Sigmoid colon (tissue), 4 donors: ENCODE measurements at regions not wholly inside any gene's neighbourhood (a gene's known extent, or its start where the extent isn't known, plus 50 kb on each side); places are given as distances from the start of the nearest gene placed in this dataset.

Source experiments
- EP300 ChIP-seq, 4 donors: sonication (generic); formaldehyde crosslinking; IDR thresholded peaks; one replicate each; pipeline ENCODE4 v1.6.1; 2017; ENCODE audit warnings: antibody characterized with exemption in 4 of 4
- POLR2A ChIP-seq, 2 donors: fragments of 450-650 bp; IDR thresholded peaks; one replicate each; pipeline ENCODE4 v1.6.1; 2016; ENCODE audit warnings: antibody characterized with exemption in 2 of 2, mild to moderate bottlenecking in 2 of 2, moderate library complexity in 2 of 2

DNA sequence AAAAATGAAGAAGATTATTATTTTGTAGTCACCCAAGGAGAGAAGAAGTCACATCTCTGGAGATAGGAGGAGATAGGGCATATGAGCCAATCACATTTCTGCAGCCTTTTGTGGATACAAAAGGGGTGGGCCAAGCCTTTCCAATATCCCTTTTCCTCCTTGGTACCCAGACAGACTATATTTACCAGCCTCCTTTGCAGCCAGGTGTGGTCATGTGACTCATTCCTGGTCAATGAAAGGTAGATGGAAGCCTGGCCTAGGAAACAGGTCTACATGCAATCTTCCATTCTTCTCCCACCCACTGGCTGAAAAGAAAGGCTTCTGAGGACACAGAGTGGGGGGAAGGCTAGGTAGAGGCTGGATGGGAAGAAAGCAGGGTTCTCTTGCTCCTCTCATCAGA lies 58.1 kb upstream of the ERG start:
- TF ChIP-seq EP300 (IDR thresholded peaks at IDR 0.05) (no peak), POLR2A (IDR thresholded peaks at IDR 0.05) (no peak)
